ENCODE measurements at regions not wholly inside any gene's neighbourhood (a gene's known extent, or its start where the extent isn't known, plus 50 kb on each side); places are given as distances from the start of the nearest gene placed in this dataset.

- no peak for TF ChIP-seq CTCF (IDR thresholded peaks at IDR 0.05)
- no peak for TF ChIP-seq POLR2AphosphoS5 (IDR thresholded peaks at IDR 0.05)
- no peak for TF ChIP-seq EP300 (IDR thresholded peaks at IDR 0.05)
- no peak for TF ChIP-seq POLR2A (IDR thresholded peaks at IDR 0.05)
- H3K4me3 ChIP-seq = no peak overlapping the region
- H3K4me1 ChIP-seq = no peaks in the 10 kb centered on the region
- no peak overlapping the region for H3K27ac ChIP-seq
- no peak for ATAC-seq (ENCODE audit: low FRiP score in 2 of 2)
- H3K27me3 ChIP-seq = no peaks in the 10 kb centered on the region
- WGBS, 2 donors = 65 to 83% methylated on average over 14 of the region's 14 CpGs
- DNase-seq = no peak
- no peaks in the 10 kb centered on the region for H3K9me3 ChIP-seq
- H3K36me3 ChIP-seq = no peaks in the 10 kb centered on the region
These were observed 347.0 kb upstream of the SLC30A5 start for GRCh38 chr5:68746643-68747420.

- TF ChIP-seq POLR2A (IDR thresholded peaks at IDR 0.05) = no peak
- TF ChIP-seq POLR2AphosphoS5 (IDR thresholded peaks at IDR 0.05) = no peak
- no peak for TF ChIP-seq CTCF (IDR thresholded peaks at IDR 0.05)
- TF ChIP-seq EP300 (IDR thresholded peaks at IDR 0.05) = no peak
- Histone ChIP-seq H3K27me3 (no peaks in the 10 kb centered on the region), H3K36me3 (no peaks in the 10 kb centered on the region), H3K9me3 (no peaks in the 10 kb centered on the region), H3K4me1 (no peaks in the 10 kb centered on the region), H3K4me3 (no peak overlapping the region), H3K27ac (no peak overlapping the region)
- DNase-seq (no peak), ATAC-seq (ENCODE audit: low FRiP score in 2 of 2) (no peak)
- WGBS, 2 donors = 85 to 88% methylated on average over 4 of the region's 4 CpGs
These were observed 346.3 kb upstream of the SLC30A5 start for GRCh38 chr5:68747521-68747920.

- no peak for ATAC-seq (ENCODE audit: low FRiP score in 2 of 2)
- H3K4me1 ChIP-seq = no peaks in the 10 kb centered on the region
- no peaks in the 10 kb centered on the region for H3K27me3 ChIP-seq
- no peak overlapping the region for H3K27ac ChIP-seq
- no peak for DNase-seq
- WGBS, 2 donors = 84 to 86% methylated on average over 3 of the region's 3 CpGs
- no peak overlapping the region for H3K4me3 ChIP-seq
- no peaks in the 10 kb centered on the region for H3K36me3 ChIP-seq
- TF ChIP-seq POLR2AphosphoS5 (IDR thresholded peaks at IDR 0.05) (no peak), POLR2A (IDR thresholded peaks at IDR 0.05) (no peak), EP300 (IDR thresholded peaks at IDR 0.05) (no peak), CTCF (IDR thresholded peaks at IDR 0.05) (no peak)
- no peaks in the 10 kb centered on the region for H3K9me3 ChIP-seq
These were observed 345.7 kb upstream of the SLC30A5 start for GRCh38 chr5:68748101-68748500.

- Histone ChIP-seq H3K27me3 (no peaks in the 10 kb centered on the region), H3K36me3 (no peaks in the 10 kb centered on the region), H3K4me3 (no peak overlapping the region), H3K9me3 (no peaks in the 10 kb centered on the region), H3K27ac (no peak overlapping the region), H3K4me1 (no peaks in the 10 kb centered on the region)
- DNase-seq (no peak), ATAC-seq (ENCODE audit: low FRiP score in 2 of 2) (no peak)
- TF ChIP-seq EP300 (IDR thresholded peaks at IDR 0.05) (no peak), CTCF (IDR thresholded peaks at IDR 0.05) (no peak), POLR2AphosphoS5 (IDR thresholded peaks at IDR 0.05) (no peak), POLR2A (IDR thresholded peaks at IDR 0.05) (no peak)
- WGBS, 2 donors = 79 to 81% methylated on average over 2 of the region's 2 CpGs
These were observed 344.7 kb upstream of the SLC30A5 start for GRCh38 chr5:68749077-68749476.

- no peak for ATAC-seq (ENCODE audit: low FRiP score in 2 of 2)
- no peaks in the 10 kb centered on the region for H3K27me3 ChIP-seq
- H3K4me1 ChIP-seq = no peaks in the 10 kb centered on the region
- TF ChIP-seq POLR2AphosphoS5 (IDR thresholded peaks at IDR 0.05) = no peak
- no peak for TF ChIP-seq CTCF (IDR thresholded peaks at IDR 0.05)
- TF ChIP-seq POLR2A (IDR thresholded peaks at IDR 0.05) = no peak
- TF ChIP-seq EP300 (IDR thresholded peaks at IDR 0.05) = no peak
- H3K27ac ChIP-seq = no peak overlapping the region
- no peaks in the 10 kb centered on the region for H3K36me3 ChIP-seq
- WGBS, 2 donors = 62 to 74% methylated on average over 4 of the region's 4 CpGs
- no peaks in the 10 kb centered on the region for H3K9me3 ChIP-seq
- no peak overlapping the region for H3K4me3 ChIP-seq
- DNase-seq = no peak
These were observed 344.2 kb upstream of the SLC30A5 start for GRCh38 chr5:68749631-68750030.

All from upper lobe of left lung (tissue), 6 donors.